IMR-90 (cell line): ENCODE measurements at regions not wholly inside any gene's neighbourhood (a gene's known extent, or its start where the extent isn't known, plus 50 kb on each side); places are given as distances from the start of the nearest gene placed in this dataset.

Experiments
- ATAC-seq: fragments of 200-7000 bp; cut with Tn5 transposase; 2 replicates; pipeline ENCODE4 v1.9.1; 2020; ENCODE audit warnings: low read depth, mild to moderate bottlenecking, moderate library complexity
- BruUV-seq: library from RNA; stranded (reverse); fragments of 400-500 nt; replicated peaks from 2 replicates; lab custom pipeline; 2021; lab: Mats Ljungman, UMichigan
- CTCF ChIA-PET: fragments of 300-600 bp; formaldehyde crosslinking; extraction: SDS; loops from one replicate; lab custom pipeline; 2021; ENCODE audit warnings: antibody characterized with exemption; lab: Yijun Ruan, JAX
- POLR2A ChIA-PET: fragments of 300-600 bp; sonication (Branson Sonifier 250); formaldehyde crosslinking; loops from one replicate; lab custom pipeline; 2022; ENCODE audit warnings: antibody characterized with exemption; ENCODE audit not compliant: unreplicated experiment; lab: Charles Lee
- DNase-seq: peaks from one replicate; pipeline ENCODE4 v3.0.0; 2013
- H2AFZ ChIP-seq: replicated peaks from 2 replicates; pipeline ENCODE3; 2013; ENCODE audit warnings: low read length, mild to moderate bottlenecking; ENCODE audit not compliant: poor library complexity
- H2AK5ac ChIP-seq: 2 replicates; pipeline ENCODE4 v1.6.1; 2013; ENCODE audit warnings: low read depth, low read length, inconsistent platforms
- H2AK9ac ChIP-seq: replicated peaks from 2 replicates; pipeline ENCODE3; 2013; ENCODE audit warnings: mild to moderate bottlenecking, low read depth, low read length, moderate library complexity; ENCODE audit not compliant: poor library complexity
- H2BK120ac ChIP-seq: 2 replicates; pipeline ENCODE4 v1.6.1; 2013; ENCODE audit warnings: low read depth, low read length, inconsistent platforms
- H2BK15ac ChIP-seq: 3 replicates; pipeline ENCODE4 v1.6.1; 2013; ENCODE audit warnings: low read depth, low read length, inconsistent platforms
- H2BK20ac ChIP-seq: 2 replicates; pipeline ENCODE4 v1.6.1; 2013; ENCODE audit warnings: low read depth, mild to moderate bottlenecking, inconsistent platforms, low read length, moderate library complexity
- H2BK5ac ChIP-seq: 2 replicates; pipeline ENCODE4 v1.6.1; 2013; ENCODE audit warnings: mild to moderate bottlenecking, low read depth, low read length, inconsistent platforms; ENCODE audit not compliant: poor library complexity, severe bottlenecking
- H3K14ac ChIP-seq: replicated peaks from 2 replicates; pipeline ENCODE4 v1.6.1; 2013; ENCODE audit warnings: low read depth, low read length, inconsistent platforms
- H3K18ac ChIP-seq: 2 replicates; pipeline ENCODE4 v1.6.1; 2013; ENCODE audit warnings: low read depth, low read length, control low read depth
- H3K23ac ChIP-seq: 2 replicates; pipeline ENCODE4 v1.6.1; 2013; ENCODE audit warnings: low read depth, low read length, inconsistent platforms
- H3K27ac ChIP-seq: 2 replicates; pipeline ENCODE4 v1.5.1; 2013; ENCODE audit warnings: mild to moderate bottlenecking, control low read depth, low read length; ENCODE audit not compliant: insufficient read depth
- H3K27me3 ChIP-seq: 2 replicates; pipeline ENCODE4 v1.6.1; 2013; ENCODE audit warnings: low read length; ENCODE audit not compliant: control insufficient read depth, insufficient read depth
- H3K36me3 ChIP-seq: 2 replicates; pipeline ENCODE4 v1.6.1; 2013; ENCODE audit warnings: low read length, mixed read lengths; ENCODE audit not compliant: control insufficient read depth, insufficient read depth
- H3K4ac ChIP-seq: 2 replicates; pipeline ENCODE4 v1.6.1; 2013; ENCODE audit warnings: low read depth, low read length, inconsistent platforms
- H3K4me1 ChIP-seq: 2 replicates; pipeline ENCODE4 v1.6.1; 2013; ENCODE audit warnings: low read length, mixed read lengths; ENCODE audit not compliant: control insufficient read depth, insufficient read depth
- H3K4me2 ChIP-seq: 2 replicates; pipeline ENCODE4 v1.6.1; 2013; ENCODE audit warnings: low read depth, mild to moderate bottlenecking, control low read depth, low read length, moderate library complexity
- H3K4me3 ChIP-seq: 2 replicates; pipeline ENCODE4 v1.5.1; 2013; ENCODE audit warnings: low read depth, mild to moderate bottlenecking, control low read depth, low read length, moderate library complexity; ENCODE audit not compliant: insufficient read depth
- H3K56ac ChIP-seq: 2 replicates; pipeline ENCODE4 v1.6.1; 2013; ENCODE audit warnings: low read length, inconsistent platforms; ENCODE audit not compliant: insufficient read depth; ENCODE audit errors: extremely low read depth
- H3K79me1 ChIP-seq, 2 experiments: 2 replicates each; pipeline ENCODE4 v1.6.1; 2013; ENCODE audit warnings: low read length in 2 of 2, inconsistent platforms in 1 of 2, low read depth in 1 of 2
- H3K9ac ChIP-seq: 2 replicates; pipeline ENCODE4 v1.6.1; 2013; ENCODE audit warnings: low read depth, low read length, control low read depth
- H3K9me1 ChIP-seq: 2 replicates; pipeline ENCODE4 v1.6.1; 2013; ENCODE audit warnings: low read length, inconsistent platforms; ENCODE audit not compliant: insufficient read depth
- H3K9me3 ChIP-seq: 2 replicates; pipeline ENCODE4 v1.6.1; 2013; ENCODE audit warnings: low read length; ENCODE audit not compliant: control insufficient read depth, insufficient read depth
- H4K20me1 ChIP-seq: 2 replicates; pipeline ENCODE4 v1.6.1; 2013; ENCODE audit warnings: low read length, inconsistent platforms; ENCODE audit not compliant: insufficient read depth
- H4K5ac ChIP-seq: 2 replicates; pipeline ENCODE4 v1.6.1; 2013; ENCODE audit warnings: mild to moderate bottlenecking, low read depth, low read length, control low read depth
- H4K8ac ChIP-seq, 2 experiments: 2 replicates each; pipeline ENCODE4 v1.6.1; 2013; ENCODE audit warnings: low read depth in 2 of 2, low read length in 2 of 2, control low read depth in 1 of 2, inconsistent platforms in 1 of 2
- H4K91ac ChIP-seq: 2 replicates; pipeline ENCODE4 v1.6.1; 2013; ENCODE audit warnings: low read depth, low read length, inconsistent platforms; ENCODE audit not compliant: insufficient read depth
- CEBPB ChIP-seq: IDR thresholded peaks from 2 replicates; pipeline ENCODE4 v1.6.1; 2012; ENCODE audit warnings: low read depth, low read length, improper control_type of control experiment
- POLR2A ChIP-seq: IDR thresholded peaks from 2 replicates; pipeline ENCODE4 v1.6.1; 2012; ENCODE audit warnings: mild to moderate bottlenecking, low read depth, low read length
- RAD21 ChIP-seq: IDR thresholded peaks from 2 replicates; pipeline ENCODE4 v1.6.1; 2012; ENCODE audit warnings: low read length, improper control_type of control experiment
- RFX5 ChIP-seq: IDR thresholded peaks from 2 replicates; pipeline ENCODE4 v1.8.0; 2012; ENCODE audit warnings: low read depth, mild to moderate bottlenecking, low read length, moderate library complexity
- SMC3 ChIP-seq: fragments of 150-350 bp; IDR thresholded peaks from 2 replicates; pipeline ENCODE4 v1.6.1; 2016; ENCODE audit warnings: low read depth, mild to moderate bottlenecking, antibody characterized with exemption, low read length, moderate library complexity
- WGBS, 2 experiments: methylation state at CpG; one replicate each; pipeline versions ENCODE4 v1.1.5 to v1.1.7; 2013; ENCODE audit warnings: missing lambda C conversion rate in 2 of 2; ENCODE audit not compliant: insufficient read length in 1 of 2; ENCODE audit errors: extremely low coverage in 2 of 2; 5-methylcytosine and 5-hydroxymethylcytosine counted together
- dilution Hi-C: fragments of 300-500 bp; cut with HindIII; formaldehyde crosslinking; loops from one replicate; pipeline ENCODE4 v1.14.3; 2018; ENCODE audit warnings: low sequenced_read_pairs; ENCODE audit not compliant: unreplicated experiment
- in situ Hi-C: fragments of 300-500 bp; cut with MboI; formaldehyde crosslinking; loops from 3 replicates; pipeline ENCODE4 v1.14.3; 2019; ENCODE audit warnings: low sequenced_read_pairs, inconsistent platforms, mixed read lengths
- intact Hi-C: fragments of 100-400 bp; cut with micrococcal nuclease; formaldehyde crosslinking; loops from 2 replicates; pipeline ENCODE4 v1.10.0; 2022

DNA sequence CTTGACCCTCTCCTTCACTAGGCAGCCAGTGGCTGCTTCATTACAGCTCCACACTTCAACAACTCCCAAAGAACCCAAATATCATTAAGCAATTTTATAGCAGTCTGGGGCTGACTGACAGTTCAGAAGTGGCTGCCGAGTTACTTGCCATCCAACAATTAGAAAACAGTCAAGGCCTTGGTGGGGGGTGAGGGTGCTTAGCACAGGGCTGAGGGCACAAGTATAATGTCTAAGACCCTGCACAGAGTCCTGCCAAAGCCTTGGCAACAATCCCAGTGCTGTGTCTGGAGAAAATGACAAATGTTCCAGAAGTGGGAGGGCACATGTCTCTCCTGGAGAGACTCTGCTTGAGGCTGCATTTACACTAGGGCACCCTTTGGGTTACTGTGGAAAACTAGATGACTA is 71.1 kb downstream of the CXCL12 start:
- TF ChIP-seq SMC3 (no peak), CEBPB (no peak), RAD21 (no peak), RFX5 (no peak), POLR2A (no peak)
- no peak overlapping the region for H2BK20ac ChIP-seq
- H3K9ac ChIP-seq = no peak overlapping the region
- DNase-seq = no peak
- no peak overlapping the region for H3K23ac ChIP-seq
- no CpG with 5 or more reads among the region's 1 CpG for WGBS, 2 experiments
- no peak overlapping the region for H3K4ac ChIP-seq
- H3K27ac ChIP-seq = no peak overlapping the region
- H2BK5ac ChIP-seq = no peak overlapping the region
- H3K4me2 ChIP-seq = no peak overlapping the region
- H3K27me3 ChIP-seq = peaks cover 6% of the 10 kb centered on the region
- CTCF ChIA-PET = no interaction called here
- in situ Hi-C loops (loop anchor here (5.0 kb wide), 1 partner anchor 549 kb away; no protein-coding TSS in a partner anchor), intact Hi-C loops (no loop called here), dilution Hi-C loops (no loop called here)
- no TSS peak for BruUV-seq
- H3K4me3 ChIP-seq = no peak overlapping the region
- H3K18ac ChIP-seq = no peak overlapping the region
- H3K56ac ChIP-seq = no peak overlapping the region
- H2AK9ac ChIP-seq = no peak overlapping the region
- no peak overlapping the region for H2AFZ ChIP-seq
- no peak overlapping the region for H4K8ac ChIP-seq
- no peak overlapping the region for H4K5ac ChIP-seq
- no peak overlapping the region for H2BK15ac ChIP-seq
- H3K9me3 ChIP-seq = no peaks in the 10 kb centered on the region
- ATAC-seq = no peak
- no peak overlapping the region for H2BK120ac ChIP-seq
- H2AK5ac ChIP-seq = no peak overlapping the region
- no peak overlapping the region for H4K91ac ChIP-seq
- 0 out of 2 replicates have a peak, but pooled peaks cover 6% of the 10 kb centered on the region for H3K9me1 ChIP-seq
- no peaks in the 10 kb centered on the region for H3K36me3 ChIP-seq
- no peaks in the 10 kb centered on the region for H3K79me1 ChIP-seq
- H3K14ac ChIP-seq = no peak overlapping the region
- H3K4me1 ChIP-seq = peaks cover 2% of the 10 kb centered on the region; the same call in 1 of the 2 replicates
- POLR2A ChIA-PET = no interaction called here
- no peaks in the 10 kb centered on the region for H4K20me1 ChIP-seq
